ENCODE measurements at regions not wholly inside any gene's neighbourhood (a gene's known extent, or its start where the extent isn't known, plus 50 kb on each side); places are given as distances from the start of the nearest gene placed in this dataset.

GRCh38 chr4:52243367-52243766 lies 192.3 kb downstream of the SPATA18 start:
- no peaks in the 10 kb centered on the region for H3K9me3 ChIP-seq
- H3K4me1 ChIP-seq: peaks cover 0 to 5% (median 4%) of the 10 kb centered on the region in 3 donors
- H3K27me3 ChIP-seq: no peaks in the 10 kb centered on the region
- no peak for DNase-seq
- no peaks in the 10 kb centered on the region for H3K36me3 ChIP-seq
- TF ChIP-seq CTCF (IDR thresholded peaks at IDR 0.05): no peak
- no peak for TF ChIP-seq POLR2A (IDR thresholded peaks at IDR 0.05)
- no peak overlapping the region for H3K4me3 ChIP-seq
- 71 to 79% methylated on average over 5 of the region's 5 CpGs for WGBS, 2 donors
- intact Hi-C loops (cut with DNase I): no loop called here
- no peak overlapping the region for H3K27ac ChIP-seq

- TF ChIP-seq POLR2A (IDR thresholded peaks at IDR 0.05): no peak
- no peak for TF ChIP-seq CTCF (IDR thresholded peaks at IDR 0.05)
- Histone ChIP-seq H3K4me1 (peaks cover 0 to 5% (median 4%) of the 10 kb centered on the region in 3 donors), H3K27me3 (no peaks in the 10 kb centered on the region), H3K4me3 (no peak overlapping the region), H3K9me3 (no peaks in the 10 kb centered on the region), H3K36me3 (no peaks in the 10 kb centered on the region), H3K27ac (no peak overlapping the region)
- DNase-seq: no peak
- intact Hi-C loops (cut with DNase I): no loop called here
- WGBS, 2 donors: 40 to 57% methylated on average over 7 of the region's 7 CpGs
Measured at GRCh38 chr4:52244103-52244775, 193.1 kb downstream of the SPATA18 start.

GRCh38 chr4:52244848-52245247 lies 193.7 kb downstream of the SPATA18 start:
- intact Hi-C loops (cut with DNase I): no loop called here

GRCh38 chr4:52246827-52247226 lies 195.7 kb downstream of the SPATA18 start:
- Histone ChIP-seq H3K4me1 (peaks cover 0 to 14% (median 9%) of the 10 kb centered on the region in 3 donors), H3K9me3 (peaks cover 0 to under 1% (median 0%) of the 10 kb centered on the region in 3 donors), H3K4me3 (no peak overlapping the region), H3K36me3 (no peaks in the 10 kb centered on the region), H3K27ac (no peak overlapping the region), H3K27me3 (no peaks in the 10 kb centered on the region)
- intact Hi-C loops (cut with DNase I): no loop called here
- WGBS, 2 donors: 28 to 64% methylated on average over 1 of the region's 1 CpG
- TF ChIP-seq CTCF (IDR thresholded peaks at IDR 0.05): no peak
- no peak for TF ChIP-seq POLR2A (IDR thresholded peaks at IDR 0.05)
- no peak for DNase-seq

More at GRCh38 chr4:52244848-52245247, 193.7 kb downstream of the SPATA18 start:
- Histone ChIP-seq H3K4me3 (no peak overlapping the region), H3K36me3 (no peaks in the 10 kb centered on the region), H3K9me3 (no peaks in the 10 kb centered on the region), H3K27me3 (no peaks in the 10 kb centered on the region), H3K4me1 (peaks cover 0 to 7% (median 7%) of the 10 kb centered on the region in 3 donors), H3K27ac (no peak overlapping the region)
- TF ChIP-seq CTCF (IDR thresholded peaks at IDR 0.05) (no peak), POLR2A (IDR thresholded peaks at IDR 0.05) (no peak)
- no peak for DNase-seq
- WGBS, 2 donors: 33 to 37% methylated on average over 3 of the region's 3 CpGs

- DNase-seq: no peak
- TF ChIP-seq CTCF (IDR thresholded peaks at IDR 0.05): no peak
- no peak for TF ChIP-seq POLR2A (IDR thresholded peaks at IDR 0.05)
- Histone ChIP-seq H3K4me3 (no peak overlapping the region), H3K9me3 (peaks cover 0 to 5% (median 0%) of the 10 kb centered on the region in 3 donors), H3K4me1 (peaks cover 0 to 14% (median 9%) of the 10 kb centered on the region in 3 donors), H3K27ac (no peak overlapping the region), H3K36me3 (no peaks in the 10 kb centered on the region), H3K27me3 (no peaks in the 10 kb centered on the region)
- intact Hi-C loops (cut with DNase I): no loop called here
- 18 to 30% methylated on average over 1 of the region's 1 CpG for WGBS, 2 donors
Measured at GRCh38 chr4:52247941-52248340, 196.8 kb downstream of the SPATA18 start.

All from esophagus squamous epithelium (tissue), 5 donors.